NOMO-1 (cell line): ENCODE measurements at regions not wholly inside any gene's neighbourhood (a gene's known extent, or its start where the extent isn't known, plus 50 kb on each side); places are given as distances from the start of the nearest gene placed in this dataset.
"Not testable (repeated sequence)": the region's sequence is repeated elsewhere in the genome, so short reads cannot be mapped to it uniquely, and the experiment has no call there.

ENCODE experiments used
- DNase-seq, 2 experiments: peaks; one replicate each; lab custom pipeline; 2025; ENCODE audit not compliant: unreplicated experiment in 2 of 2; lab: John Stamatoyannopoulos, UW

DNA sequence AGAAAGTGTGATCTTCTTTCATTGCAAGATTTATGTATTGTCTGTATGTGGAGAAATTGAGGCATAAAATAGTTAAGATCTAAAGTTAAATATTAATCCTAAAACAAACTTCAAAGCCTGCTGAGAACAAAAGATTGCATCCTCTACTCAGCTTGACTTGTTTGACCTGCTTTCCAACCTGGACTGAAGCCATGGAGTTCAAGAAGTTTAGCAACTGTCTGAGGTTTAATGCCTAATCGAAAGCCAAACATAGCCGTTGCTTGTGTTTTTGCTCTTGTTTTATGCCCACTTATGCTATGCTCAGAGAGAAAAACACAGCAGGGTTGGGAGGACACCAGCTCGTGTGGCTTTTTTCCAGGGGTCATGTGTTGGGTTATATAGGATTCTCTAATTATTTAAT is 135.6 kb downstream of the NUFIP1 start:
- DNase-seq: no peak

DNA sequence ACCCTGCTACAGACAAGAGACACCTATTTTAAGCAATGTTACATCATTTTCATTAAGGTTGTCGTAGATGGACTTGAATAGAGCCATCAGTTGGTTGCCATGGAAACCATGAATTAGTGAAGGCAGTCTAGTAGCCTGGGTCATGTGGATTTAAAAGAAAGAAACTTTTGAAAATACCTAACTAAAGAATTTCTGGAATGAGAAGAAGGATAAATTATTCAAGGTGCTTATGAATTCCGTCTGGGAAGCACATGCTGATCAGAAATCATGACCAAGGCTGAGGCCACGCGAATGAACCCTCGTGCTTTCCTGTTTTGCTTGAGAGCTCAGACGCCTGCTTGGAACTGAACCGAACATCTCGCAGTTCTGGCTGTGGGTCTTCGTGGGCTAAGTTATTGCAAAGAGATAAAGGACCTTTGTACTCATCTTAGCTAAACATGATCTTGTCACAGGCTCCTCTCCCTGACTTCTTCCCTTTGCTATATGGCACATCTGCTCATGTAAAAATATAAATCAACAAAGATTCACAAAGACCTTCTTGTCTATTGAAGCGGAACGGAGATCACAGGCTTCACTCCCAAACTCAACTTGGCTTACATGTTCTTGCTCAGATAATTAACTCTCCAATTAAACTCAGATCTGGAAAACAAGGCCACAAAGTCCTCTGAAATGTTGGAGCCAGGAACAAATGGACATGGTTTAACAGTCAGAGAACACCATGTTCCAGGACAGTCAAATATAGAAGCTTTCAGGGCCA is 140.2 kb downstream of the NUFIP1 start:
- no peak for DNase-seq

GRCh38 chr13:44845281-44846058 is 143.8 kb downstream of the NUFIP1 start:
- DNase-seq: not testable (repeated sequence)

GRCh38 chr13:44844786-44845185 is 144.5 kb downstream of the NUFIP1 start:
- no peak for DNase-seq

DNA sequence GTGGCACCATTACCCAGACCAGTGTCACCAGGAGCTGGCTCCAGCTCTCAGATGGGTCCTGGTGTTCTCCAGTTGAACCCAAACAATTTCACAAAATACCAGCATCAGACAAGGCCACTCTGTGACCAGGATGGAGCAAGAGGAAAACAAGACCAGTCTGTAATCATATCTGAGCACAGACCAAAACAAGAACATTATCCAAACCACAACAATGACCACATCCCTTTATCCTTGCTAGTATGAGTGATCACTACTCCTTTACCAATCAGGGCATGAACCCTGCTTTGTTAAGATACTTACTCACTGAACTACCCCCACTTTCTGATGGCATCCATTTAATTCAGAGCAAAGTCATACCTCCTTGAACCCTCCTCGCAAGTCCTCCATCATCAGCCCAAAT is 145.9 kb downstream of the NUFIP1 start:
- peak in 1 of 2 experiments; percentile 64 for DNase-seq

DNA sequence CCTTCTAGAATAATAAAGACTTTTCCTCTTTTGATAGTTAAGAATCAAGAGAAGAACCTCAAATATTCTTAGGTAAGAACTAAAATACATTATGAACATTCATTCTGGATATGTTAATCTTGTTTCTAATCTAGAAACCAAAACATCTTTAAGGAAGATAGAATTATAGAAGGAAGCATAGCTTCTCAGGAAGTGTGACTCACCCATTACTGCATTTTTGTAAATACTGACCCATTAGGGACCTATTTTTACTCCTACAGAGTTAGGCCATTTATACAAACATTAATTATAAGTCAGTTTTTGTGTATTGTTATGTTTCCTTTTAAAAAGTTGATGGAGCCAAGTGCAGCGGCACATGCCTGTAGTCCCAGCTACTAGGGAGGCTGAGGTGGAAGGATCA is 147.1 kb downstream of the NUFIP1 start:
- peak; percentile 22 to 66 for DNase-seq

- no peak for DNase-seq
Measured at GRCh38 chr13:44840131-44840530, 149.1 kb downstream of the NUFIP1 start.

GRCh38 chr13:44837250-44837649 is 152.0 kb downstream of the NUFIP1 start:
- DNase-seq: no peak

DNA sequence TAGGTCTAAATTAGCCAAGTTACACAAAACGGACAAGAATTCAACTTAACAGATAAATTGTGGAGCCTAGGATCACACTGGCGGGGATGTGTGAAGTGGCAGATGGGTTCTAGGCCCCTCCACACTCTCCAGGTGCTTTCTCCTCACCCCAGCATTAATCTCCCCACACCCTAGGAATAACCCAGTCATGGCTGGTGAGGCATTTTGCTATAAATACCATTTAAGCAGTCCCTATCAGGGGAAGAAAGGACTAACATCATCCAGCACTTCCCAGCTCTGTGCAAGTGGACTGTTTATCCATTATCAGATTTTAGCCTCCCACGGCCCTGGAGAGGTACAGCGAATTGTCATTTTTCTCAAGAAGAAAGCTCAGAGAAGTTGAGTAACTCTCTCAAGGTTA is 154.9 kb downstream of the NUFIP1 start:
- DNase-seq: no peak

DNA sequence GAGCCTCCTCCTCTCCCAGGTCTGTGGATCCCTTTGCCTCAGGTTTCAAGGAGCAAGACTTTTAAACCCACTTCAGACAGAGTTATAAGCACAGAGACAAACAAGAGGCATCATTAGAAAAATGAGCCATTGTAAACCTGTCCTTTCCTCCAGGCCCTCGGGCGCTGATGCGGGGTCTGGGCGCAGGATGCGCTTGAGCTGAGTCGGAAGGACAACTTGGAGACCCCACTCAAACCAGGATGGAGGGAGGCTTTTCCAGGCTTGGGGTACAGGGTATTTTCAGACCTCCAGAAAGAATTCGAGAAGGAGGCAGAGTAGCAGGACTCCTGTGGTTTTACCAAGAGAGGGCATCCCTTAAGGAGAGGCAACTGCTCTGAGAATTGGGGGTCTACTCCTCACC is 155.6 kb downstream of the NUFIP1 start:
- DNase-seq: no peak

DNA sequence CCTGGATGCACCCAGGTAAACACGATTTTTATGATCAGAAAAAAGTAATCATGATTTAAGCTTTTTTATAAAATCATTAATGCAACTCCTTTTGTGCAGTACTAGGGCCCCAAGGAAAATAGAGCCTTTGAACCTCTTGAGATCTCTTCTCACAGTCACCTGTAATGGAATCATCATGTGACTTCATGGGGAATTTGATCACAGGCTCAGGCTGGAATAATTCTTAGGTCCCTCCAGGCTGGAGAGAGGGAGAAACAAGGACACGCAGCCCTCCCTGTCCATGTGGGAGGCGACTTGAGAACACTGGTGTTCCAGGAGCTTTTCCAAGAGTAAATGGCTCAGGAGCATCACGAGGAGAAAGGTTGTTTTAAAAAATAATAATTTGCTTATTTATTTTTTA is 156.1 kb downstream of the NUFIP1 start:
- DNase-seq: no peak

GRCh38 chr13:44826591-44827350 is 162.5 kb downstream of the NUFIP1 start:
- DNase-seq: no peak

GRCh38 chr13:44825953-44826352 is 163.3 kb downstream of the NUFIP1 start:
- no peak for DNase-seq

- not testable (repeated sequence) for DNase-seq
Measured at GRCh38 chr13:44823555-44823954, 165.7 kb downstream of the NUFIP1 start.

DNA sequence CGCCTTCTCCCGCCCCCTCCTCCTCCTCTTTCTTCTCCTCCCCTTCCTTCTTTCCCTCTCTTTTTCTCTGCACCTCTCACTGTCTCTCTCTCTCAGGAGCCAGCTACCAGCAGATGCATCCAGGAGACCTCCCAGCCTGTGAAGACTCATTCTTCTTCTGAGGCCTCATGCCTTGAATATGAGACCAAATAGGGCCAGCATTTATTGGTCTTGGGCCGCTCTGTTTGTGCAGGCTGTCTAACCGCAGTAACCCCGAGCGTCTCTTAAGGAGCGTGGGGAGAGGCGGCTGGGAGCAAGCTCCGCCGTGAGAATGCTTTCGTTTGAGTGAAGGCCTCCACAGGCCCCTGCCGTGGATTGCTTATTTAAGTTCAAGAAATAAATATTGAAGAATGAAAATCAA is 167.0 kb downstream of the NUFIP1 start:
- no peak for DNase-seq

- DNase-seq: no peak
Measured at GRCh38 chr13:44819772-44820171, 169.5 kb downstream of the NUFIP1 start.

GRCh38 chr13:44819245-44819644 is 170.0 kb downstream of the NUFIP1 start:
- no peak for DNase-seq

DNA sequence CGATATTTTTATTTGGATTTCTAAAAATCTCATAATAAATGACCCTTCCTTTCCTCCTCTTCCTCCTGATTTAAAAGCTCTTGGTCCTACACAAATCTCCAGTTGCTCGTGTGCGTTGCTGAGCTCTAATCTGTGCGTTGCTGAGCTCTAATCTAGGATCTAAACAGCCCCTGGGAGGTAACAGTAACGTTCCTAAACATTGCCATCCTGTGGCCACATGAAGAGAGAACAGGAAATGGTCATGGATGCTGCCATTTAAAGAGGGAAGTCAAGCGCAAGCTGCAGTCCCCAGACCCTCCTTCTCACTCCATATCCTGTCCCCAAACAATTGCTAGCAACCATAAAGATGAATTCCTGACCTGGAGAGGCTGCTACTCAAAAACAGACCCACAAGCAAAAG is 170.8 kb downstream of the NUFIP1 start:
- peak in 1 of 2 experiments; percentile 35 for DNase-seq

- DNase-seq: no peak
Measured at GRCh38 chr13:44818016-44818415, 171.3 kb downstream of the NUFIP1 start.

DNA sequence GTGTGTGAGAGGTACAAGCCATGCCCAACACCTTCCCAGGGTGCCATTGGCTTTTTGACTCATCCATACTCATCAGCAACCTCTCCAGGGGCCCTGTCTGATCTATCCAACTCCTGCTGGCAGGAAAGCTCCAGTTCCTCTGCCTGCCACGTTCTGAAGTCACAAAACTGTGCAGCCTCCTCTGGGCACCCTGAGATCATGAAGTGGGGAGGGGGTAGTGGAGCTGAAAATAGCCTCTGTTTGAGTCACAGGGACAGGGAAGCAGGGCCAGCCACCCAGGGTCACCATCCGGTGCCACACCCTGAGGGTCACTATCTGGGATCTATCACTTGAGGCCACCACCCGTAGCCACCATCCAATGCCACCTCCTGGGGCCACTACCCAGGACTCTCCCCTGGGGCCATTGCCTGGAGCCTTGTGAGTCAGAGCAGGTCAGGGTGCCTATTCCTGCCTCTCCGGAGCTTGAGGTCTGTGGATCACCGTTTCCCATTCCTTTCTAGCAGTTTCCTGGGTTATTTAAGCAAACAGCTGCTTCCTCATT is 172.1 kb downstream of the NUFIP1 start:
- DNase-seq: no peak

DNA sequence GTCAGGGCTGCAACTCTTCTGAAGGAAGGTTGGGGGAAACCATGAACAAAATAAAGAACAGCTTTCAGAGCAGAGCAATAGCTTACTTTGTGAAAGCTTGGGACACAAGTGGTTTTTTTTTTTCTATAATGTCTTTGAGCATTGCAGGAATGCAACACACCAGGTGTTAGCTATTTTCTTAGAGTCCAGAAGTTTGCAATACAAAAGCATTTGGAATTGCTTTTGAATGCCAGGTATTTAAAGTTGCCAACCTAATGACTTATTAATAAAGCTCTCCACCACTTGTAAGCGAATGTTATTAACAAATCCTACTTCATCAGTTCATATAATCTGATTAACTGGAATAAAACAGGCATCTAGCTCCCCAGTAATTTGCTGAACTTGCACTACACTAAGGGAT is 172.6 kb downstream of the NUFIP1 start:
- DNase-seq: no peak
